ENCODE measurements at regions not wholly inside any gene's neighbourhood (a gene's known extent, or its start where the extent isn't known, plus 50 kb on each side); places are given as distances from the start of the nearest gene placed in this dataset.

GRCh38 chr7:46549892-46550639 lies 629.0 kb upstream of the IGFBP3 start:
- TF ChIP-seq SP1 (IDR thresholded peaks at IDR 0.05) (no peak), FOXK2 (IDR thresholded peaks at IDR 0.05) (no peak), FOXA1 (IDR thresholded peaks at IDR 0.05) (no peak), TARDBP (IDR thresholded peaks at IDR 0.05) (no peak)

Measured in HEK293T (cell line).